Prostate gland (tissue), 2 donors: ENCODE measurements at regions not wholly inside any gene's neighbourhood (a gene's known extent, or its start where the extent isn't known, plus 50 kb on each side); places are given as distances from the start of the nearest gene placed in this dataset.
"Not testable (repeated sequence)": the region's sequence is repeated elsewhere in the genome, so short reads cannot be mapped to it uniquely, and the experiment has no call there.

ENCODE experiments used
- DNase-seq: peaks from one replicate; pipeline ENCODE4 v3.0.0-alpha.2; 2019; ENCODE audit warnings: low spot score
- H3K27ac ChIP-seq, 2 donors: fragments of 200-600 bp; sonication (generic); 2 replicates each; pipeline ENCODE4 v1.5.1; 2017 to 2019
- H3K27me3 ChIP-seq: fragments of 200-600 bp; sonication (generic); replicated peaks from 2 replicates; pipeline ENCODE4 v1.5.1; 2019; ENCODE audit not compliant: insufficient read depth
- H3K36me3 ChIP-seq, 2 donors: fragments of 200-600 bp; sonication (generic); 1 replicate in 1 of 2; 2 replicates in 1 of 2; pipeline versions ENCODE4 v1.5.1 to v1.8.1; 2017 to 2019
- H3K4me1 ChIP-seq: fragments of 200-600 bp; sonication (generic); replicated peaks from 2 replicates; pipeline ENCODE4 v1.5.1; 2019
- H3K4me3 ChIP-seq, 2 donors: fragments of 200-600 bp; sonication (generic); 2 replicates each; pipeline ENCODE4 v1.5.1; 2017 to 2019
- H3K9me3 ChIP-seq: fragments of 200-600 bp; sonication (generic); 2 replicates; pipeline ENCODE4 v1.5.1; 2017
- CTCF ChIP-seq, 4 experiments: fragments of 200-600 bp in 2 of 4; fragments of 450-650 bp in 2 of 4; sonication (generic) in 2 of 4; IDR thresholded peaks; 1 replicate in 3 of 4; 2 replicates in 1 of 4; pipeline ENCODE4 v1.5.1; 2016 to 2019; ENCODE audit warnings: antibody characterized with exemption in 4 of 4, mild to moderate bottlenecking in 2 of 4, moderate library complexity in 2 of 4
- POLR2A ChIP-seq: fragments of 450-650 bp; IDR thresholded peaks from one replicate; pipeline ENCODE4 v1.6.1; 2016; ENCODE audit warnings: antibody characterized with exemption, mild to moderate bottlenecking
- POLR2AphosphoS5 ChIP-seq: sonication (generic); formaldehyde crosslinking; IDR thresholded peaks from one replicate; pipeline ENCODE4 v1.6.1; 2017; ENCODE audit warnings: antibody characterized with exemption
- WGBS: methylation state at CpG from one replicate; pipeline ENCODE4 v1.1.5; 2018; 5-methylcytosine and 5-hydroxymethylcytosine counted together
- intact Hi-C: fragments of 100-400 bp; cut with DNase I; formaldehyde crosslinking; loops from one replicate; pipeline ENCODE4 v1.14.2; 2022

- intact Hi-C loops = no loop called here
- Histone ChIP-seq H3K4me1 (no peaks in the 10 kb centered on the region), H3K27me3 (no peaks in the 10 kb centered on the region), H3K27ac (no peak overlapping the region), H3K36me3 (no peaks in the 10 kb centered on the region), H3K4me3 (no peak overlapping the region), H3K9me3 (no peaks in the 10 kb centered on the region)
- TF ChIP-seq POLR2AphosphoS5 (no peak), CTCF (IDR thresholded peaks at IDR 0.05) (no peak), POLR2A (no peak)
- no peak for DNase-seq
- 86% methylated on average over 7 of the region's 7 CpGs for WGBS
Observed at GRCh38 chr5:87029951-87030350, 237.7 kb upstream of the RASA1 start.

- no peak overlapping the region for H3K4me3 ChIP-seq
- H3K27ac ChIP-seq = no peak overlapping the region
- no peak for DNase-seq
- TF ChIP-seq POLR2AphosphoS5 = no peak
- no peak for TF ChIP-seq POLR2A
- TF ChIP-seq CTCF (IDR thresholded peaks at IDR 0.05) = no peak
- intact Hi-C loops = no loop called here
- no peaks in the 10 kb centered on the region for H3K36me3 ChIP-seq
- no peaks in the 10 kb centered on the region for H3K9me3 ChIP-seq
- H3K27me3 ChIP-seq = no peaks in the 10 kb centered on the region
- 69% methylated on average over 7 of the region's 7 CpGs for WGBS
- no peaks in the 10 kb centered on the region for H3K4me1 ChIP-seq
Observed at GRCh38 chr5:87030699-87031098, 237.0 kb upstream of the RASA1 start.

- WGBS = 83% methylated on average over 2 of the region's 2 CpGs
- H3K4me3 ChIP-seq = no peak overlapping the region
- no peaks in the 10 kb centered on the region for H3K27me3 ChIP-seq
- TF ChIP-seq POLR2A (no peak), POLR2AphosphoS5 (no peak), CTCF (IDR thresholded peaks at IDR 0.05) (no peak)
- H3K4me1 ChIP-seq = no peaks in the 10 kb centered on the region
- H3K9me3 ChIP-seq = no peaks in the 10 kb centered on the region
- no peak for DNase-seq
- intact Hi-C loops = no loop called here
- no peak overlapping the region for H3K27ac ChIP-seq
- H3K36me3 ChIP-seq = no peaks in the 10 kb centered on the region
Observed at GRCh38 chr5:87034557-87034956, 233.1 kb upstream of the RASA1 start.

- WGBS = 78% methylated on average over 7 of the region's 7 CpGs
- Histone ChIP-seq H3K36me3 (no peaks in the 10 kb centered on the region), H3K9me3 (no peaks in the 10 kb centered on the region), H3K4me1 (no peaks in the 10 kb centered on the region), H3K27me3 (no peaks in the 10 kb centered on the region), H3K4me3 (no peak overlapping the region), H3K27ac (no peak overlapping the region)
- intact Hi-C loops = no loop called here
- DNase-seq = no peak
- TF ChIP-seq POLR2A (no peak), CTCF (IDR thresholded peaks at IDR 0.05) (no peak), POLR2AphosphoS5 (no peak)
Observed at GRCh38 chr5:87042554-87042953, 225.1 kb upstream of the RASA1 start.

- H3K27ac ChIP-seq = no peak overlapping the region
- no peak for DNase-seq
- no peaks in the 10 kb centered on the region for H3K27me3 ChIP-seq
- H3K36me3 ChIP-seq = no peaks in the 10 kb centered on the region
- TF ChIP-seq POLR2A (no peak), POLR2AphosphoS5 (no peak), CTCF (IDR thresholded peaks at IDR 0.05) (no peak)
- 91% methylated on average over 1 of the region's 1 CpG for WGBS
- intact Hi-C loops = no loop called here
- no peak overlapping the region for H3K4me3 ChIP-seq
- H3K9me3 ChIP-seq = no peaks in the 10 kb centered on the region
- no peaks in the 10 kb centered on the region for H3K4me1 ChIP-seq
Observed at GRCh38 chr5:87048156-87048555, 219.5 kb upstream of the RASA1 start.

- H3K9me3 ChIP-seq, DNase-seq, H3K27ac ChIP-seq, H3K4me3 ChIP-seq, intact Hi-C loops, H3K4me1 ChIP-seq, H3K36me3 ChIP-seq, H3K27me3 ChIP-seq: not testable (repeated sequence)
- WGBS = 85% methylated on average over 6 of the region's 6 CpGs
Observed at GRCh38 chr5:87049012-87049411, 218.7 kb upstream of the RASA1 start.
